DMS53 (cell line): ENCODE measurements at regions not wholly inside any gene's neighbourhood (a gene's known extent, or its start where the extent isn't known, plus 50 kb on each side); places are given as distances from the start of the nearest gene placed in this dataset.
"Not testable (repeated sequence)": the region's sequence is repeated elsewhere in the genome, so short reads cannot be mapped to it uniquely, and the experiment has no call there.

Source experiments
- DNase-seq: peaks from one replicate; lab custom pipeline; 2025; lab: John Stamatoyannopoulos, UW

DNA sequence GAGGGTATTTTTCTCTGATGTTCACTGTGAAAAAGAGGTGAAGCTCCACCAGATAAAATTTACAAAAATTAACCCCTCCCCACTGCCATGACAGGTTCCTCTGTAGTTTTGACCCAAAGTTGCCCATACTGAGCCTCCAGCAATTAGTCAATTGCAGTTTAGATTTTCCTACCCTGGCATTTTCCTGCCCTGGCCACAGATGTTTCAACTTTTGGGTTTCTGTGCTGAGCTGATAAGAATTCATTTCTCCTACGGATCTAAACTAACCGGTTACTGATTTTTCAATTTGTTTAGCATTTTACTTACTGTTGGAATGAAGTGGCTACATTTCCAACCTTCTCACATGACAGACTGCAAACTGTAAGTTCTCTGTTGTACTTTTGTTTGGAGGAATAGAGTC, 1346.1 kb upstream of the EPHA6 start:
- DNase-seq, result no peak

DNA sequence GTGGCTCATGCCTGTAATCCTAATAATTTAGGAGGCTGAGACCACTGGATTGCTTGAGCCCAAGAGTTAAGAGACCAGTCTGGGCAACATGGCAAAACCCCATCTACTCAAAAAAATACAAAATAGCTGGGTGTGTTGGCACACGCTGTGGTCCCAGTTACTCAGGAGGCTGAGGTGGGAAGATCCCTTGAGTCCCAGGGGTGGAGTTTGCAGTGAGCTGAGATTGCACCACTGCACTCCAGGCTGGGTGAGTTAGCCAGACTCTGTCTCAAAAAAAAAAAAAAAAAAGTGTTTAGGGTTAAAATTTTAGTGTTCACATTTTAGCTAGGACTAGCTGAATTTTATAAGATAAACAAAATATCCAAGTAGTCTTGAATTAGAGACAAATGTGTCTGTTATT, 1340.1 kb upstream of the EPHA6 start:
- no peak for DNase-seq

DNA sequence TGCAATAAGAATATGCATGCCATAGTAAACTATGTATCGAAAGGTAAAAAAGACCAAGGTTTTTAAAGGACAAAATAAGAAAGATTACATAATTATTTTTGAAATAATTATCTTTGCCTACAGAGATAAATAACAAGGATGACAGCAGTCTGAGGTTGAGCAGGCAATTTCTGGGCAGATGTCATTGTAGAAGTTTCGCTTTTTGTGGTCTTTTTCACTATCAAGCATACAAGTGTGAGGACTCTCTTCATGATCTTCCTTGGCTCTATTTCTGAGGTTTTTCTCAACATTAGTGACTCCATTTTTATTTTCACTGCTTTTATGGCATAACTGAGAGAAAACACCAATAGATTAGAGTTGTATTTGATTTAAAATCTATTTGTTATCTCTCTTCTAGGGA, 1337.9 kb upstream of the EPHA6 start:
- no peak for DNase-seq

DNA sequence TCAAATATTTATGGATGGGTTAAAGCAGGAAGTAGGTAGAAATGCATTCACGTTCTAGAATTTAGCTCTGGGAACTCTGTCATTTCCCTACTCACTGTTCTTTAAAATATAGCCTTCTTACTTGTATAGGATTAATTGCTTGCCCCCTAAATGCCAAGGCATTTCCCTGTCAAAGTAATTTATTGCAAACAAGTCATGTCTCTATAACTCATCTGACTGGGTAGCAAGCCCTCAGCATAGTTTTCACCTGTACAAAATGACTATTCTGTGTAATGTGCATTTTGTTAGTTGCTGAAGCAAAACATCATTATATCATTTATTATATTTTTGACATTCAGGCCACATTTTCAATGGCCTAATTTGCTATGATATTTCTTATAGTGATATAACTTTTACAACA, 1308.2 kb upstream of the EPHA6 start:
- DNase-seq, result no peak

DNA sequence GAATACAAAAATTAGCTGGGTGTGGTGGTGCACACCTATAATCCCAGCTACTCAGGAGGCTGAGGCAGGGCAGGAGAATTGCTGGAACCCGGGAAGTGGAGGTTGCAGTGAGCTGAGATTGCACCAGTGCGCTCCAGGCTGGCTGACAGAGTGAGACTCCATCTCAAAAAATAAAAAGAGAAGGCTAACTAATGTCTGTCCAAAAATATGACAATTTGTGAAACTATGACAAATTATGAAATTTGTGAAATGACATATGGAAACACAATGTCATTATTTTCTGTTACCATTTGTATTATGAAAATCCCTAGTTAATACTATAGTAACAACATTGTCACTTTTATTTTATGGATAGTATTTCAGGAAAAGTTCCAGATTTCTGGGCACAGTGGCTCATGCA, 1306.3 kb upstream of the EPHA6 start:
- DNase-seq, result no peak

DNA sequence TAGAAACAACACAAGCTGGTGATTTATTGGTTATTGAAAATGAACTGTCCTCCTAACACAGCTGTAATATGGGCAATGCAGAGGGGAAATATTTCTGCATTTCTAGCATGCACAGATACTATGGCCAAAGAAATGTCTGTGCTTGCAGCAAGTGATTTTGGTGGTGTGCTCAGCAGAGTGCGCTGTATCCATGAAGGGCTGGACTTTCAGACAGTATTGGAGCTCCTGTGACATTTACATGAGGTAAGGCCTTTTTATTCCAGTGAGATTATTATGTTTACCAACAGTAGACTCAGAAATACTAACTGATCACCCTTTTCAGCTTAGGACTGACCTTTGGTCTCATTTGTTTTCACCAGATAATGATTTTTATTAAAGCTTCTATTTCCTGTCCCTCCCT, 1302.6 kb upstream of the EPHA6 start:
- DNase-seq, result peak; percentile 13

DNA sequence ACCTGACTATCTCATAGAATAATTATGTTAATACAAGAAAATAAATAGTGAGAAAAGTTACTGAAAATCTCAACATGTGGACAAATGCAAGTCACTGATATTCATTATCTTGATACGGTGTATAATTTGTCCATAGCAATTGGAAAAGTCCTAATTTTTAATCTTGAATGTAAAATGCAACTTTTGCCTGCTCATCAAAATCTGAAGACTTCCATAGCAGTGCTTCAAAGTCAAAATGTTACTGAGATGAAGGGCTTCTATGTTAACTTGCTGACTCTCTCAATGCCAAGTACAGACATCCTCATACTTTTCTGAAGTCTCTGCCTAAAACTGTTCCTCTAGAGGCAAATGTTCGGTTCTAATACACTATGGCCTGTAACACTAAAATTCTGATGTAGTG, 1300.1 kb upstream of the EPHA6 start:
- no peak for DNase-seq

DNA sequence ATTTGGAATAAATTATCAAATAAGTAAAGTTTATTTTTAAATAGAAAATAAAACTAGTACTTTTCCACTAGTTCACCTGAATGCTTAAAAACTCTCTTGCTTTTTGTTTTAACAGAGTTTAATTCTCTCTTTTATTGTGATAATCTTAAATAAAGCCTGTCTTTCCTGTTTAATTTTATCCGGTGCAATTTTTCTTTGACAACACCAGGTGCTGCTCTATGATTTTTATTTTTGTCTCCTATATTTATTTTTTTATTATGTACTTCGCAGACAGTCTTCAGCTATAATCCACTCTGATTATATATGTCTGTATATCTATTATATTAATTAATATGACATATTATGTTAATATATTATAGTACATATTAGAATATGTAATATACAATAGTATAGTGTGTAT, 1293.0 kb upstream of the EPHA6 start:
- DNase-seq, result peak; percentile 9

DNA sequence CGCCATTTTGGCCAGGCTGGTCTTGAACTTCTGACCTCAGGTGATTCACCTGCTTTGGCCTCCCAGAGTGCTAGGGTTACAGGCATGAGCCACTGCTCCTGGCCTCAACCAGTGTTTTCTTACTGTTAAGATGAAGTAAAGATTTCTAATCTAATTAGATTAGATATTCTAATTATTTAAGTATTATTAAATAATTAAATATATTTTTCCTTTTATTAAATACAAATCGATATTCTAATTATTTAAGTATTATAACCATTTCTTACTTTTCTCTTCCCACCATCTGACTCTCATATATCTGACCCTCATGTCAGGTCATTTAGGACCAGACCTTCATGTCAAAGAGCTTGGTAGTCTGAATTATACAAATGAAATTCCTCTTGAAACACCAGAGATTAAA, 1291.9 kb upstream of the EPHA6 start:
- DNase-seq, result no peak

DNA sequence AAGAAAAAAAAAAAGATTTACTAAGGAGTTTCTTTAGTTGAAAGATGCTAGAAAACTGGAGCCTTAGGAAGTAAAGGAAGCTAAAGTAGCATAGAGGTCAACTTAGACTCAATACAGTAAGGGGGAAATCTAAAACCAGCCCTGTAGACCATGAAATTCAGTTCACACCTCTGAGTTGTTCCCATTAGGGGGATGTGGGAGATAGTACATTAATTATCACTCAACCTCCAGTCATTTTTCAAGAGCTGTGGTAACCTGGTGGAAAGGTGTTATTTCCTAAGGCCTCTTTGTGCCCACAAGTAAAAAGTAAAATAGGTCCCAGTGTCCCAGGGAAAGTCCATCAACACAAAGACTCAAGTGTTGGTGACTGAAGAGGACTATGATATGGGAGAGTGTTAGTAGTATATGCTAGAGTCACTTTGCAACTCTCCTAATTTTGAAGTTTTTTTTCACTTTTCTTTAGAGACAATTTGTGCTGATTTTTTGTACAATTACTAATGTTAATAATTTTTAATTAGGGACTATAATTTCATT, 1274.4 kb upstream of the EPHA6 start:
- no peak for DNase-seq

DNA sequence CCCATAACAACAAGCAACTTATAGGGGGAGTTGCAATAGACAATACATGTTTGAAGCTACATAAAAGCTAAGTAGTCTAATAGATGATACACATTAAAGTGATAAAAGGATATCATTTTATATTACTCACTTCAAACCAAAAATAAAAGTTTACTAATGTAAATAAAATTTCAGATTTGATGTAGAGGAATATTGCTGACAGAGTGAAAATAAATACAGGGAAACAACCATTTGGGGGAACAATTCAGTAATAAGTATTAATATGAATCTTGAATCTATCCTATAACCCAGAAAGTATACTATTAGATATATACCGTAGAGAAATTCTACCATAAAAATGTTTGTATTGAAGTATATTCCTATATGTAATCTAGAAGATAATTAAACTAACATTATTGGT, 1248.9 kb upstream of the EPHA6 start:
- DNase-seq, result no peak

DNA sequence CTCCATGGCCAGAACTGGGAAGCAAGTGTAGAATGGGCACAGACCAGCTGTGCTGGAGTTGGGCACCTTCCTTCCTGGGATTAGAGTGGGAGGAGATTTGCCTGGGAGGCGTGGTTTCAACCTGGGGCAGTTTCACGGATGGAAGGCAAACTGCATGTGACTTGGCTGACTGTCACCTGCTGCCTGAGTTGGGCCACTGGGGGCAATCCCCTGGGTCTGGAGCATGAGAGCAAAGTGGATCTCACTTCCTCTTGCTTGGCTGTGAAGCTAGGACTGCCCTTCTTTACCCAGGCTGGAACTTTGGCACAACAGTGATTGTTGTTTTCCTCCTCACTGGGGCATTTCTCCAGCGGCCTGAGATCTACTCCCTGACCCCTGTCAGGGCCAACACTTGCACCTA, 1247.0 kb upstream of the EPHA6 start:
- DNase-seq, result no peak

DNA sequence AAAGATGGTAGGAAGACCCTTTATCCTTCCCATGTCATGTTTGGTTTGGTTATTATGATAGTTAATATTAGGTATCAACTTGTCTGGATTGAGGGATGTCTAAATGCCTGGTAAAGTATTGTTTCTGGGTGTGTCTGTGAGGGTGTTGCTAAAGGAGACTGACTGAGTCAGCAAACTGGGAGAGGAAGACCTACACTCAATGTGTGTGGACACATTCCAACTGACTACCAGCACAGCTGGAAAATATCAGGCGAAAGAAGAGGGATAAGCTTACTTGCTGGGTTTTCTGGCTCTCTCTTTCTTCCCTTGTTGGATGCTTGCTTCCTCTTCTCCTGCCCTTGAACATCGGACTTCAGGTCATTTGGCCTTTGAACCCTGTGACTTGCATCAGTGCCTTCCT, 1227.6 kb upstream of the EPHA6 start:
- DNase-seq, result no peak

DNA sequence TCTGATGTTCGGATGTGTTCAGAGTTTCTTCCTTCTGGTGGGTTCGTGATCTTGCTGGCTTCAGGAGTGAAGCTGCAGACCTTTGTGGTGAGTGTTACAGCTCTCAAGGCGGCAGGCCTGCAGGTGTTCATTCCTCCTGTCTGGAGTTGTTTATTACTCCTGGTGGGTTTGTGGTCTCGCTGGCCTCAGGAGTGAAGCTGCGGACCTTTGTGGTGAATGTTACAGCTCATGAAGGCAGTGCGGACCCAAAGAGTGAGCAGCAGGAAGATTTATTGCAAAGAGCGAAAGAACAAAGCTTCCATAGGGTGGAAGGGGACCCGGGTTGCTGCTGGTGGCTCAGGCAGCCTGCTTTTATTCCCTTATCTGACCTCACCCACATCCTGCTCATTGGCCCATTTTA, 1226.8 kb upstream of the EPHA6 start:
- DNase-seq, result not testable (repeated sequence)

DNA sequence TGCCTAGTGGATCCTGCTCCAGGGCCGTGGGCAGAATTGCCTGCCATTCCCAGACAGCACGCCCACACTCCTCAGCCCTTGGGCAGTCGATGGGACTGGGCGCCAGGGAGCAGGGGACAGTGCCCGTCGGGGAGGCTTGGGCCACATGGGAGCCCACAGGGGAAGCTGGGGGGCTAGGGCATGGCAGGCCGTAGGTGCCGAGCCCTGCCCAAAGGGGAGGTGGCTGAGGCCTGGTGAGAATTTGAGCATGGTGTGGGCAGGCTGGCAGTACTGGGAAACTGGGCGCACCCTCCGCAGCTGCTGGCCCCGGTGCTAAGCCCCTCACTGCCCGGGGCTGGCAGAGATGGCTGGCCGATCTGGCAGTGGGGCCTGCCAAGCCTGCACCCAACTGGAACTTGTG, 1225.9 kb upstream of the EPHA6 start:
- DNase-seq, result no peak

DNA sequence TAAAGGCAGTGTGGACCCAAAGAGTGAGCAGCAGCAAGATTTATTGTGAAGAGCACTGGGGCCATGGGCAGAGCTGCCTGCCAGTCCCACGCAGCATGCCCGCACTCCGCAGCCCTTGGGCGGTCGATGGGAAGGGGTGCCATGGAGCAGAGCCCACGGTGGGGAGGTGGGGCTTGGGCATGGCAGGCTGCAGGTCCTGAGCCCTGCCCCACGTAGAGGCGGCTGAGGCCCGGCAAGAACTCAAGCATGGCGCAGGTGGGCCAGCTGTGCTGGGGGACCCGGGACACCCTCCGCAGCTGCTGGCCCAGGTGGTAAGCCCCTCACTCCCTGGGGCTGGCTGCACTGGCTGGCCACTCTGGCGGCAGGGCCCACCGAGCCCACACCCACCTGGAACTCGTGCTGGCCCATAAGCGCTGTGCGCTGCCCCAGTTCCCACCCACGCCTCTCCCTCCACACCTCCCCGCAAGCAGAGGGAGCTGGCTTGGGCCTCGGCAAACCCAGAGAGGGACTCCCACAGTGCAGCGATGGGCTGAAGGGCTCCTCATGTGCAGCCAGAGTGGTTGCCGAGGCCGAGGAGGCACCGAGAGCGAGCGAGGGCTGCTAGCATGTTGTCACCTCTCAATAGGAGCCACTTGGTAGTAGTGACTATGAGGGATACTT, 1218.8 kb upstream of the EPHA6 start:
- DNase-seq, result no peak

DNA sequence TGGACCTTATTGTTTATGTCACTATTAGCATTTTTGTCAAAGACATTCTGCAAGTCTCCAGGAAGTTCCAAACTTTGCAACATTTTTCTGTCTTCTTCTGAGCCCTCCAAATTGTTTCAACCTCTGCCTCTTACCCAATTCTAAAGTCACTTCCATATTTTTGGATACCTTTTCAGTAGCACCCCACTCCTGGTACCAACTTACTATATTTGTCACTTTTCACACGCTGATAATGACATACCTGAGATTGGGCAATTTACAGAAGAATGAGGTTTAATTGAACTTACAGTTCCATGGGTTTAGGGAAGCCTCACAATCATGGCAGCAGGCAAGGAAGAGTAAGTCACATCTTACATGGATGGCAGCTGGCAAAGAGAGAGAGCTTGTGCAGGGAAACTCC, 1206.5 kb upstream of the EPHA6 start:
- no peak for DNase-seq

DNA sequence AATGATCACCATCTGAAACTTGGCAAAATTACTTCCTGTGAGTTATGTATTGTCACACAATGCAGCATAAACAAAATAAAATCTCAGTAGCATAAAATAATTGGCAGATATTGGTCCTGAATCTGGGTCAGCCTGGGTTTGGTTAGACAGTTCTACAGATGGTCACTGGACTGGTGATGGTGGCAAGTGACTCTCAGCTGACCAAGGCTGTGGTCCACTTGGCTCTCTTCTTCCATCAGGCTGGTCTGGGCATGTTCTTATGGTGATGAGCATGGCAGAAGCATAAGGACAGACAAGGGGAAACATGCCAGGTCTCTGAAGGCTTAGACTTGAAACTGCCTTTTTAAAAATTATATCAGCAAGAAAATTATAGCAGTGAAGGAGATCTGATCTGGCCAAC, 1205.0 kb upstream of the EPHA6 start:
- no peak for DNase-seq

DNA sequence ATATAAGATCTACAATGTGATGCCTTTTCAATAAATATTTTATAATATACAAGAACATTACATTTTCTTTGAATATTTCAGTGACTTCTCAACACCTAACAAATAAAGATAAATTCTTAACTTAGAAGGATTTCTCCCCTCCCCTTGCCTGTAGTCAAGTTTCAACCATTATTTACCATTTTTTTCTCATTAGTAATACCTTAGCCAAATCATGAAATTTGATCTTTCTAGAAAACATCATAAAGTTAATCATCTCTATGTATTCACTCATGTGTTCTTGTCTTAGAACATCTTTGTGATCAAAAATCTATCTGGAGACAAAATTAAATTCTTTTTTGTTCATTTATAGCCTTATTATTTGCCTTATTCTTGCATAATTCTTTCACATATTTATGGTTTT, 1201.8 kb upstream of the EPHA6 start:
- DNase-seq, result no peak

DNA sequence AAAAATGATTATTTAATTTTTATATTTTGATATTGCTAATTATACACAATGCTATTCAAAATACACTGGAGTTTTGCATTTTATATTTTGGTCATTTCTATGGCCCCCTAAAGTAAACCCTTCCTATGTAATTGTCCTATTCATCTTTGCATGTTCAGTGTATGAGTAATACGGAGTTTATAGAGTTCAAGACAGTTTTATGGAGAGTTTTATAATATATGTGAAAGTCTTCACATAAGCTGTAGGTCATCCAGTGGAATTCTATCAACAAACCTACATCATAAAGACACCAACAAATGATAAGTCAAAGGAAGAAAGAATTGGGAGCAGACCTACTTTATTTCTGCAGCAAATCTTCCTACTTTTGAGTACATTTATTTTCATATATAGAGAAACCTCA, 1200.4 kb upstream of the EPHA6 start:
- no peak for DNase-seq

DNA sequence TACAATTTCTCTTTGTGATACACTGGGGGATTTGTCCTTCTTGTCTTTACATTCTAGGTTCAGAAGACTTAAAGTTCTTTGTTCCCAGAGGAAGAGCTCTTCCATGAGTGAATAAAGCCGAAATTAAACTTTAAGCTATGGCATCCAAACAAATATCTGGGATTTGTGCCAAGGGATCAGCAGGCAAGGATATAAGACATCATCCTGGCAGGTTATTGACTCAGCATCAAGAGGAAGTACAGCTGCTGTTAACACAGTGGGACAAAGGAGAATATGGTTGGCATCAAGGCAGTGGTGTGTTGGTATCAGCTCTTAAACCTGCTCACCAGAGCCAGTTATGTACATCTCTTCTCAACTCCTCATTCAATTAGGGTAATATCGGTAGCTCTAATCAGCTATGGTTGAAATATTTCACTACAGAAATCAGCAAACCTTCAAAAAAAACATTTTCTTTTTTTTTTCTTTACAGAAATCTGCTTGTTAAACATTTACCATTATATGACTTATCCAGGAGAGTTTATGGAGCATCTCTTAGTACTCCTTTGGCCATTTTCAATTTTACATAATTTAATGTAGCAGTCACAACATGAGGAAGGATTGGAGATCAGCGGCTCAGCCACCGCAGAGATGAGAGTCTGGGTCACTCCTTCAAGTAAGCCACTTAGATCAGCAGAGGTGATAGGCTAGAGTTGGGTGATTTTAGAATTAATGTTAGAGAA, 1198.6 kb upstream of the EPHA6 start:
- DNase-seq, result peak; percentile 77

DNA sequence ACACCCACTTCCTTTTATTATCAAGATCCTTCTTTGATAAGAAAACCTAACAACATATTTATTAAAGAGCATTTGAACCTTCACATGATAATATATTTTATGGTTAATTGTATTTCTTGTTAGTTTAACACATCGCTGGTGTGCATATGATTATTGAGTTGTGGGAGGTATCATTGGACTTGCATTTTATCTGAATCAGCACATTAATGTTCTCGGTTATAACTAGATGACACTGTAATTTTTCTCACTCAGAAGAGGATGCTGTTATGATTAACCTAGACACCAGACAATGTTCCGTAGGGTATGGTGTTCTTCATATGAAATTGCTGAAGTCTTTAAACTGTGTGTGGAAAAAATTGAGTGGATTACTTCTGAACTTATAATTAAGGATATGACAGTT, 1188.3 kb upstream of the EPHA6 start:
- DNase-seq, result no peak

DNA sequence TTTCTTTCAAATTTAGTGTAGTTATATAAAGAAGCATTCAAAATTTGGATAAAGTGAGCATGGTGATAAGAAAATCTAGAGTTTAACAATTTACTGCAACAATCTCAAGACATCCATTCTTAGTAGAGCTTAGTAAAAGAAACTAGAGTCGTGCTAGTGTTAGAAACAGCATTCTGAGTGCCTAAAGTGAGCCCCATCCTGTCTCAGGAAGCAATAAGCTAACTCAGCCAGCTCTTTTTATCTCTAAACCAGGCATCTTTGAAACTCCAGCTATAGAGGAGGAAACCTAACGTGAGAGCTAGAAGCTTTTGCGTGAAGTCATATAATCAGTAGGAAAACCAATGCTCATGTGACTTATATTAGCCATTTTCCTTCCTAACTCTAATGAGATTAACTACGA, 1187.1 kb upstream of the EPHA6 start:
- no peak for DNase-seq

DNA sequence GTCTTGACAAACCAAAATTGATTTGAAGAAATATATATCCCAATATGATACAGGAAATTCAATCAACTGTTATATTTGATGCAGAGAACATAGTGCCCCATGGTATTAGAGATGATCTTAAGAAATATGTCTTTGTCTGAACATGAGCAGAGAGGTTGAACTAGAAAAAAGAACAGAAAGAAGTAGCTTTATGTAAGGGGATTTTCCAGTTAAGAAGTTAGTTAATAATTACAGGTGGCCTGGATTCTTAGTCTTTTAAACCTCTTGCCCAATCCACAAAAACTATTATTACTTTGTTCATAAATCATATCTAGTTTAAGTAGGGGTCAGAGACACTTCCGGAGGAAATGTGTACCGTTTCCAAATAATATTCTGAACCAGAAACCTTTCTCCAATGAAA, 1186.7 kb upstream of the EPHA6 start:
- no peak for DNase-seq
